Stimulated activated CD8-positive, alpha-beta memory T cell treated with anti-CD3 and anti-CD28 coated beads, Interleukin-2, amount 100 ng/mL, for 1 hour (primary cell): ENCODE measurements at regions not wholly inside any gene's neighbourhood (a gene's known extent, or its start where the extent isn't known, plus 50 kb on each side); places are given as distances from the start of the nearest gene placed in this dataset.
"Not testable (repeated sequence)": the region's sequence is repeated elsewhere in the genome, so short reads cannot be mapped to it uniquely, and the experiment has no call there.

Experiments used
- DNase-seq, 2 donors: peaks; one replicate each; pipeline ENCODE4 v3.0.0-alpha.2; 2020; ENCODE audit warnings: low read depth in 2 of 2

GRCh38 chr1:121109025-121109424, 75.1 kb downstream of the FAM72B start:
- DNase-seq = not testable (repeated sequence)

GRCh38 chr1:121116522-121117297, 67.4 kb downstream of the FAM72B start:
- DNase-seq = not testable (repeated sequence)

- DNase-seq = not testable (repeated sequence)
Observed at GRCh38 chr1:121117298-121117611, 66.9 kb downstream of the FAM72B start.

- DNase-seq = not testable (repeated sequence)
Observed at GRCh38 chr1:121117622-121118479, 66.3 kb downstream of the FAM72B start.
